ENCODE measurements at regions not wholly inside any gene's neighbourhood (a gene's known extent, or its start where the extent isn't known, plus 50 kb on each side); places are given as distances from the start of the nearest gene placed in this dataset.

GRCh38 chr12:18146363-18146762 lies 56.4 kb upstream of the RERGL start:
- Mint-ChIP-seq H3K27ac (no peak overlapping the region), H3K4me3 (no peak overlapping the region), H3K27me3 (peaks cover 7% of the 10 kb centered on the region), H3K36me3 (ENCODE audit: low read depth) (no peaks in the 10 kb centered on the region), H3K4me1 (no peaks in the 10 kb centered on the region)
- no peaks in the 10 kb centered on the region for H3K9me3 ChIP-seq (ENCODE audit: control insufficient read depth, low read length, poor library complexity, severe bottlenecking)
- DNase-seq = no peak
- ATAC-seq = no peak

- ATAC-seq (no peak), DNase-seq (no peak)
- no peaks in the 10 kb centered on the region for H3K36me3 Mint-ChIP-seq (ENCODE audit: low read depth)
- no peaks in the 10 kb centered on the region for H3K9me3 ChIP-seq (ENCODE audit: control insufficient read depth, low read length, poor library complexity, severe bottlenecking)
- H3K27ac Mint-ChIP-seq = no peak overlapping the region
- no peak overlapping the region for H3K4me3 Mint-ChIP-seq
- no peaks in the 10 kb centered on the region for H3K4me1 Mint-ChIP-seq
- peaks cover 7% of the 10 kb centered on the region for H3K27me3 Mint-ChIP-seq
Measured at GRCh38 chr12:18145924-18146323, 55.9 kb upstream of the RERGL start.

DNA sequence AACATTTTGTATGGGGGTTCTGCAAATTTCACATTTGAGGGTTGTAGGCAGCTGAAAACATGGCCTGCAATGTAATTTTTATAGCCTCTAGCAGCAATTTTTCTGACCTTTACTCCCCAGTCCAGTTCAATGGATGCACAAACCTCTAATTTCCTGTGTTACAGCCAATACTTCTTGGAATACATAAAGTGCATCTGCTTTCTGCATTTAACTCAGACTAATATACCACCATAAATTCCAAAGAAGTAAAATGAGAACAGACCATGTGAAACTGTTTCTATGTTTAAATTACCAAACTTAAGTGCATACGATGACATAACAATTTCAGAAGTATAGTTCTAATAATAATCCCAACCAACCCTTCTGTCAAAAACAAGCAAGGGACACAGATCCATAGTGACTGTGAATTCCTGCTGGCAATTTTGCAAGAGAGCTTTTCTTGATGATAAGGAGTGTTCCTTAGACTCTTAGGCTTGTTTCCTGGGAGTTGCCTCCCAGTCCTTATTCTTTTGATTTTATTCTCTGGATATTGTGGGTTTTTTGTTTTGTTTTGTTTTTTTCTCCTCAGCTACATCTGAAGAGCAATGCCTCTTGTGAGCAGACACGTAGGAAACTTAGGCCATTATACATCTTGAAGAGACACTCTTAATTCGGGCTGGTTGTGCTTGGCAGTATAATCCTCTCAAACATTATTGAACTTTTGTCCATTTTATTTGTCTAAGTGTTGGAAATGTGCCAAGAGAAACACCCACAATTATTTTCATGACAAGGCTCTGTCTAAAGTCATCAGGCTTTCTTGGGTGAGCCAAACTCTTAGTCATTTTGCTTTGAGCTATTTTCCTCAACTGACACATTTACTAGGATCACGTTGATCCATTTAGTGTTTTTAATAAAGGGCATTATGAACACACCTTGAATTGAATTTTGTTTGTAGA lies 51.3 kb upstream of the RERGL start:
- H3K4me1 Mint-ChIP-seq = no peaks in the 10 kb centered on the region

DNA sequence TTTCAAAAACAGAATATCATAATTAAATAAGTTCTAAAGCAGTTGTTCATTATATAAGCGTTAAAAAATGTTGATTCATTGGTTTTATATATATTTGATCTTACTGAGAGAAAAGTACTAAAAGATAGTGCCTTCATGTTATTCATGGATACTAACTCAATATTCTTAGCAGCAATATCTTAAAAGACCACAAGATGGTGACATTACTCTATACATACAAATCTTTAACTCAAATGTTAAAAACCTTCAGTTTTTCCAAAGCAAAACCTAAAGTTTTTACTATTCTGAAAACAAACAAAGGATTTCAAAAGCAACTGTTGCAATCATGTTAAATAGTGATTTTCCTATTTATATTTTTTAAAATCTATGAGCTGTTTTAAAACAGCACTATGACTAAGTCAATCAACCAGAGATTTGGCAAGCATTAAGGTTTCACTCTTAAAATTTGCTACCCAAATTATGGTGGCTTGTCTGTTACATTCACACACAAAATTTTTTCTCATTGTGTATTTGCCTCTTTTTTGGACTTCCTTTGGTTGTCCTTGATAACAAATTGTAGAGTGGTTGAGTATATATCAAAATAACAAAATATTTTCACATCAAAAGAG lies 50.1 kb upstream of the RERGL start:
- Mint-ChIP-seq H3K4me1 (no peaks in the 10 kb centered on the region), H3K27me3 (no peaks in the 10 kb centered on the region), H3K4me3 (no peak overlapping the region), H3K27ac (no peak overlapping the region), H3K36me3 (ENCODE audit: low read depth) (no peaks in the 10 kb centered on the region)
- H3K9me3 ChIP-seq (ENCODE audit: control insufficient read depth, low read length, poor library complexity, severe bottlenecking) = no peaks in the 10 kb centered on the region
- DNase-seq = no peak
- ATAC-seq = no peak

More for the DNA sequence above, 51.3 kb upstream of the RERGL start:
- DNase-seq (no peak), ATAC-seq (no peak)
- Mint-ChIP-seq H3K27ac (no peak overlapping the region), H3K27me3 (peaks cover 7% of the 10 kb centered on the region), H3K4me3 (no peak overlapping the region), H3K36me3 (ENCODE audit: low read depth) (no peaks in the 10 kb centered on the region)
- no peaks in the 10 kb centered on the region for H3K9me3 ChIP-seq (ENCODE audit: control insufficient read depth, low read length, poor library complexity, severe bottlenecking)
